Neural progenitor cell (in vitro differentiated cells): ENCODE measurements at regions not wholly inside any gene's neighbourhood (a gene's known extent, or its start where the extent isn't known, plus 50 kb on each side); places are given as distances from the start of the nearest gene placed in this dataset.

ENCODE experiments used
- EZH2 ChIP-seq: fragments of 200-600 bp; sonication (generic); IDR thresholded peaks from 2 replicates; pipeline ENCODE4 v1.6.1; 2017; ENCODE audit warnings: antibody characterized with exemption, mild to moderate bottlenecking, moderate library complexity
- TF ChIP-seq, protein P1 (sequence below): fragments of 200-600 bp; sonication (generic); IDR thresholded peaks from 2 replicates; pipeline ENCODE4 v1.5.1; 2017; ENCODE audit warnings: antibody characterized with exemption, mild to moderate bottlenecking

DNA sequence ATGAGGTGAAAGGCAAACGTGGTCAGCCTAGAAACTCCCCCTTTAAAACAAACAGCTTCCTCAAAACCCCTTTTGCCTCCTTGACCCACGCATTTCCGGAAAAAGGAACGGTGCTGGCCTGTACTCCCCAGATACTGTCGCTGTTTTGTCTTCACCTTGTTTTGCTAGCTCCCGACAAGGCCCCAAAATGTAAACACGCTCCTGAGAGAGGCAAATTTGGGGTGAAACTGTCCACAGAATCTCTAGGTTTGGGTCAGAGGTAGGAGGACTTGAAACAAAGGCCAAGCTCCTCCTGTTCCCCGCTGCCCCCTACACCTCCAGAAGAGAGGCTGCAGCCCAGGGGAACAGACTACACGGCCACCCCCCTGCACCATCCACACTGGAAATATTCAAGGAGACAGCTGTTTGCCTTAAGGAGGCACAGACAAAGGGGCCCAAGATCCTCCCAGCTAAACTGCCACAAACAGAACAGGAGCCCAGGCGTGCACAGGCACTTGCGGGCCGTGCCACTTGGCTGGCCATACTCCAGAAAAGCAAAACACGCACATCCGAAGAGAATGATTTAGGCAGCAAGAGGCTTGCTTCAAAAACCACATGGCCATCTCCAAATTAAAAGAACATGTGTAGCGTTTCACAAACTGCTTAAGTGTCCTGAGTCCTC is 160.5 kb upstream of the GRK3 start:
- no peak for TF ChIP-seq EZH2
- TF ChIP-seq, protein P1, sequence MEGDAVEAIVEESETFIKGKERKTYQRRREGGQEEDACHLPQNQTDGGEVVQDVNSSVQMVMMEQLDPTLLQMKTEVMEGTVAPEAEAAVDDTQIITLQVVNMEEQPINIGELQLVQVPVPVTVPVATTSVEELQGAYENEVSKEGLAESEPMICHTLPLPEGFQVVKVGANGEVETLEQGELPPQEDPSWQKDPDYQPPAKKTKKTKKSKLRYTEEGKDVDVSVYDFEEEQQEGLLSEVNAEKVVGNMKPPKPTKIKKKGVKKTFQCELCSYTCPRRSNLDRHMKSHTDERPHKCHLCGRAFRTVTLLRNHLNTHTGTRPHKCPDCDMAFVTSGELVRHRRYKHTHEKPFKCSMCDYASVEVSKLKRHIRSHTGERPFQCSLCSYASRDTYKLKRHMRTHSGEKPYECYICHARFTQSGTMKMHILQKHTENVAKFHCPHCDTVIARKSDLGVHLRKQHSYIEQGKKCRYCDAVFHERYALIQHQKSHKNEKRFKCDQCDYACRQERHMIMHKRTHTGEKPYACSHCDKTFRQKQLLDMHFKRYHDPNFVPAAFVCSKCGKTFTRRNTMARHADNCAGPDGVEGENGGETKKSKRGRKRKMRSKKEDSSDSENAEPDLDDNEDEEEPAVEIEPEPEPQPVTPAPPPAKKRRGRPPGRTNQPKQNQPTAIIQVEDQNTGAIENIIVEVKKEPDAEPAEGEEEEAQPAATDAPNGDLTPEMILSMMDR = no peak
